Nephron (organoid): ENCODE measurements at regions not wholly inside any gene's neighbourhood (a gene's known extent, or its start where the extent isn't known, plus 50 kb on each side); places are given as distances from the start of the nearest gene placed in this dataset.

Experiments
- H3K27ac Mint-ChIP-seq, 3 experiments: 2 replicates each; pipeline ENCODE4 v1.8.0; 2020; ENCODE audit warnings: mixed read lengths in 3 of 3, mild to moderate bottlenecking in 2 of 3, moderate library complexity in 1 of 3
- H3K27me3 Mint-ChIP-seq: 2 replicates; pipeline ENCODE4 v1.8.0; 2021; ENCODE audit warnings: low read depth, mild to moderate bottlenecking, moderate library complexity, mixed read lengths
- H3K36me3 Mint-ChIP-seq: 2 replicates; pipeline ENCODE4 v1.8.0; 2020; ENCODE audit warnings: low read depth, mixed read lengths
- H3K4me1 Mint-ChIP-seq: 2 replicates; pipeline ENCODE4 v1.8.0; 2020; ENCODE audit warnings: mixed read lengths
- H3K4me3 Mint-ChIP-seq, 3 experiments: 2 replicates each; pipeline ENCODE4 v1.8.0; 2020; ENCODE audit warnings: mild to moderate bottlenecking in 3 of 3, mixed read lengths in 3 of 3, moderate library complexity in 2 of 3
- H3K9me3 Mint-ChIP-seq: 2 replicates; pipeline ENCODE4 v1.8.0; 2020; ENCODE audit warnings: mixed read lengths
- TF ChIP-seq, protein P1 (sequence below), 3 experiments: fragments of 200-600 bp; sonication (generic); IDR thresholded peaks; one replicate each; pipeline ENCODE4 v1.5.0; 2021; ENCODE audit warnings: antibody characterized with exemption in 3 of 3; ENCODE audit not compliant: unreplicated experiment in 3 of 3

DNA sequence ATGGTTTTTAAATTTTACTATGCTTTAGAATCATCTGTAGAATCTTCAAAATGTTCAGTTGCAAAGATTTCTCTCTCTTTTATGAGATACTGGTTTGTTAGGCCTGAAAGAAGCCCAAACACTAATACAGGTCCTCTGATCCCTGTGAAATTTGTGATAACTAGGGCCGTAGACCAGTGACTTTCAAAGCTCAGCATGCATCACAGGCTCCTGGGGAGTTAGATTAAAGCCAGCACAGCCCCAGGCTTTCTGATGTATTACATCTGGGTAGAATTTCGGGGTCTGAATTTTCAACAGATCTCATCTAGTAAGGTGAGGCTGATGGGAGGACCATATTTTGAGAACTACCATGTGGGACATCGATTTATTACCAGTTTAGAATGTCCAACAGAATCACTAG, 194.1 kb upstream of the PTPRD start:
- H3K9me3 Mint-ChIP-seq = peaks cover 3% of the 10 kb centered on the region
- no peaks in the 10 kb centered on the region for H3K36me3 Mint-ChIP-seq
- no peak overlapping the region for H3K4me3 Mint-ChIP-seq
- no peak overlapping the region for H3K27ac Mint-ChIP-seq
- TF ChIP-seq, protein P1, sequence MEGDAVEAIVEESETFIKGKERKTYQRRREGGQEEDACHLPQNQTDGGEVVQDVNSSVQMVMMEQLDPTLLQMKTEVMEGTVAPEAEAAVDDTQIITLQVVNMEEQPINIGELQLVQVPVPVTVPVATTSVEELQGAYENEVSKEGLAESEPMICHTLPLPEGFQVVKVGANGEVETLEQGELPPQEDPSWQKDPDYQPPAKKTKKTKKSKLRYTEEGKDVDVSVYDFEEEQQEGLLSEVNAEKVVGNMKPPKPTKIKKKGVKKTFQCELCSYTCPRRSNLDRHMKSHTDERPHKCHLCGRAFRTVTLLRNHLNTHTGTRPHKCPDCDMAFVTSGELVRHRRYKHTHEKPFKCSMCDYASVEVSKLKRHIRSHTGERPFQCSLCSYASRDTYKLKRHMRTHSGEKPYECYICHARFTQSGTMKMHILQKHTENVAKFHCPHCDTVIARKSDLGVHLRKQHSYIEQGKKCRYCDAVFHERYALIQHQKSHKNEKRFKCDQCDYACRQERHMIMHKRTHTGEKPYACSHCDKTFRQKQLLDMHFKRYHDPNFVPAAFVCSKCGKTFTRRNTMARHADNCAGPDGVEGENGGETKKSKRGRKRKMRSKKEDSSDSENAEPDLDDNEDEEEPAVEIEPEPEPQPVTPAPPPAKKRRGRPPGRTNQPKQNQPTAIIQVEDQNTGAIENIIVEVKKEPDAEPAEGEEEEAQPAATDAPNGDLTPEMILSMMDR (IDR thresholded peaks at IDR 0.05; ENCODE audit: unreplicated experiment in 3 of 3) = no peak
- no peaks in the 10 kb centered on the region for H3K4me1 Mint-ChIP-seq
- H3K27me3 Mint-ChIP-seq = no peaks in the 10 kb centered on the region

DNA sequence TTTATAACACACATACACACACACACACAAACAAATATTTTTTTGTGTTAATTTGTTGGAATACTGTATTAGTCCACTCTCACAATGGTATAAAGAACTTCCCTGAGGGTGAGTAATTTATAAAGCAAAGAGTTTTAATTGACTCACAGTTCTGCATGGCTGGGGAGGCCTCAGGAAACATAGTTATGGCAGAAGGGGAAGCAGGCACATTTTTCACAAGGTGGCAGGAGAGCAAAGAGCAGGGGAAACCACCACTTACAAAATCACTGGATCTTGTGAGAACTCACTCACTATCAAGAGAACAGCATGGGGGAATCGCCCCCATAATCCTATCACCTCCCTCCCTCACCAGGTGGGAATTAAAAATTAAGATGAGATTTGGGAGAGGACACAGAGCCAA, 205.4 kb upstream of the PTPRD start:
- TF ChIP-seq, protein P1 (IDR thresholded peaks at IDR 0.05; ENCODE audit: unreplicated experiment in 3 of 3) = no peak
- H3K4me3 Mint-ChIP-seq = no peak overlapping the region
- H3K9me3 Mint-ChIP-seq = peaks cover 3% of the 10 kb centered on the region
- no peaks in the 10 kb centered on the region for H3K27me3 Mint-ChIP-seq
- no peaks in the 10 kb centered on the region for H3K4me1 Mint-ChIP-seq
- H3K27ac Mint-ChIP-seq = no peak overlapping the region
- no peaks in the 10 kb centered on the region for H3K36me3 Mint-ChIP-seq

GRCh38 chr9:10835791-10836463, 223.1 kb upstream of the PTPRD start:
- H3K27ac Mint-ChIP-seq = no peak overlapping the region
- TF ChIP-seq, protein P1 (IDR thresholded peaks at IDR 0.05; ENCODE audit: unreplicated experiment in 3 of 3) = no peak
- H3K4me1 Mint-ChIP-seq = no peaks in the 10 kb centered on the region
- H3K9me3 Mint-ChIP-seq = no peaks in the 10 kb centered on the region
- no peaks in the 10 kb centered on the region for H3K36me3 Mint-ChIP-seq
- H3K4me3 Mint-ChIP-seq = no peak overlapping the region
- no peaks in the 10 kb centered on the region for H3K27me3 Mint-ChIP-seq

GRCh38 chr9:10843151-10843550, 230.3 kb upstream of the PTPRD start:
- Mint-ChIP-seq H3K4me3 (no peak overlapping the region), H3K27me3 (no peaks in the 10 kb centered on the region), H3K4me1 (no peaks in the 10 kb centered on the region), H3K9me3 (peaks cover 3% of the 10 kb centered on the region), H3K36me3 (no peaks in the 10 kb centered on the region), H3K27ac (no peak overlapping the region)
- TF ChIP-seq, protein P1 (IDR thresholded peaks at IDR 0.05; ENCODE audit: unreplicated experiment in 3 of 3) = no peak

DNA sequence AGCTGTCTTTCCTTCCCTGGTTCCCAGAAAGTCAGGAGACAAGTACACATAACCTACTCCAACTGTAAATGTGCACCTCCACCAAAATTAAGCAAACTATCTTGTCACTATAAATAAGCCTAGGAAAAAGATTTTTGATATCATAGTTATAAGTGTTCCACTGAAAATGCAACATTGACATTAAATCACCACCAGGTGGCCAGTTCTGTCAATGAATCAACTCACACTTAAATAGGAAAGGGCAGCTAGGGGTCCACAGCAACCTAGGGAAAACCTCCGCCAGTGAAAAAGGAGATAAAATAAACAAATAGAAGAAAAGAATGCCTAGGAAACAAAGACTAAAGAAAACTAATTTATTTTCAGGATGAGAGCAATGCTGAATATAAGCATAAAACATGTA, 243.0 kb upstream of the PTPRD start:
- no peak overlapping the region for H3K27ac Mint-ChIP-seq

More for the DNA sequence above, 243.0 kb upstream of the PTPRD start:
- no peaks in the 10 kb centered on the region for H3K9me3 Mint-ChIP-seq
- TF ChIP-seq, protein P1 (IDR thresholded peaks at IDR 0.05; ENCODE audit: unreplicated experiment in 3 of 3) = peak; percentile 49 to 62 (median 55)
- H3K36me3 Mint-ChIP-seq = no peaks in the 10 kb centered on the region
- H3K4me3 Mint-ChIP-seq = no peak overlapping the region
- no peaks in the 10 kb centered on the region for H3K4me1 Mint-ChIP-seq
- H3K27me3 Mint-ChIP-seq = no peaks in the 10 kb centered on the region
